Activated CD4-positive, alpha-beta T cell treated with anti-CD3 and anti-CD28 coated beads for 24 hours (primary cell): ENCODE measurements at regions not wholly inside any gene's neighbourhood (a gene's known extent, or its start where the extent isn't known, plus 50 kb on each side); places are given as distances from the start of the nearest gene placed in this dataset.

ENCODE experiments used
- DNase-seq, 2 donors: peaks; one replicate each; pipeline ENCODE4 v3.0.0-alpha.2; 2020; ENCODE audit warnings: low read depth in 2 of 2

DNA sequence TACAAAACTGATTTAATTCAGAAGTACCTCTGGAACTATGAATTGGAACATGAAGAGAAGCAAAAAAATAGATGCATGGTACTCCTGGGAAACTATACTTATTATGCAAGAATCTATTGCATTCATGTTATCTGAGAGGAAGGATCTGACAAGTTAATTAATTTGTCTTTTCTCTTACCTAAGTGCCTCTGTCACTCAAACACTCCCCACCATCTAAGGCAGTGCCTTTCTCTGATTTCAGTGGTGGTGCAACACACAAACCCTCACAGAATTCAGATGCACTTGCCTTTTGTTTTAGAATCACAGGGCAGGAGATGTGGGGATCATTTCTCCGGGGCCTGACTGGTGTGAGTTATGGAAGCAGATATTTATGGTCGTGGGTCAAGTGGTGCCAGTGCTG, 52.5 kb upstream of the C9orf72 start:
- DNase-seq = no peak

DNA sequence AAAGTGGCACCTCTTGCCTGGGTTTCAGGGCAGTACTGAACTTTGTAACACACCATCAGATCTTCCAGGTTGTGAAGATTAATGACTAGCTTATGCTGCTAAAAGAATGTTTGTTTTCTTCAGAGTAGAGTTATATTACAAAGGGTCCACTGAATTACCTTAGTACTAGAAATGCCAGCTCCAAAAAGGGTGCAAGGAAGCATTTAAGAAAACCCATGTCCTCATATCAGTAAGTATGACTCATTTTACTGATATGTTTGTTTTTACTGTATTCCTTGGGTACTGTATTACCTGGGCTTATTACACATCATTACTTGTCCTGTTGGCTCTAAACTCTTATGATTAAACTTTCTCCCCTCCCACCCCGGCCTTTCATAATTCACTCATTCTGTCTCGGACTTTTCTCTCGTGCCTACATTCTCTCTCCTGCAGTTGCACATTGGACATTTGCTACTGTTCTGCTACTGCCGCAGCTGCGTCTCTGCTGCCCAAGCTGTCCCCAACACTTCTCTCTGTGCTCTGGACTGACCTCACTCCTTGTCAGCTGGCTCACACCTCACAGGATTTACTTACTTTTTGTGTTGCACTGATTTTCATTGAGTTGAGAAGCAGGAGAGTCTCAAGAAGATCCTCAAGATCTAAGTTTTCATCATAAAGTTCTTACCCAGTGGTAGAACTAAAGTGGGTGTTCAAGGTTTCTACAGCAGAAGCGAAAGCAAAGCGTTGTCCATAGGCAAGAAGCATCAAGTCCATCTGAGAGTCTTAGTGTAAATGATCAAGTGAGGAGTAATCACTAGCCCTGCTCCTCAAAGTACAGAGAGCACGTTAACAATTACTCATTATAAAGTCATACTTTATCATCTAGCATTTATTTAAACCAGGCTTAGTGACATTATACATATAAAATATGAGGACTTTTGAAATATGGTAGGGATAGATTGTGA, 53.2 kb upstream of the C9orf72 start:
- no peak for DNase-seq

DNA sequence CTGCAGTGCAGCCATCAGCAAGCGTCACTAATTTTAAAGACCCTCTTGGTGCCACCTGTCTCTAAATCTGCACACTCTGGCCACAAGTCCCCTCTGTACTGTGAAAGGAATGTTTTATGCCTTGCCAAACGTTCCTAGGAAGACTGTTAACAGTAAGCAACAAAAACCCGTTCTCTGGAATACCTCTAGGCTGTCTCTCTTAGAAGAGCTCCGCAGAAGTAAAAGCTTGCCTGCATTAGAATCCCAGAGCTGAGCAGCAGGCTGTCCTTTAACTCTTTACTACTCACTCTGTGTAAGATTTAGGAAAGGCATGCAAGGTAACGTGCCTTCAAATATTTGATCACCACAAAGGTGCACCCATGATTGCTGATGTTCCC, 53.9 kb upstream of the C9orf72 start:
- no peak for DNase-seq

DNA sequence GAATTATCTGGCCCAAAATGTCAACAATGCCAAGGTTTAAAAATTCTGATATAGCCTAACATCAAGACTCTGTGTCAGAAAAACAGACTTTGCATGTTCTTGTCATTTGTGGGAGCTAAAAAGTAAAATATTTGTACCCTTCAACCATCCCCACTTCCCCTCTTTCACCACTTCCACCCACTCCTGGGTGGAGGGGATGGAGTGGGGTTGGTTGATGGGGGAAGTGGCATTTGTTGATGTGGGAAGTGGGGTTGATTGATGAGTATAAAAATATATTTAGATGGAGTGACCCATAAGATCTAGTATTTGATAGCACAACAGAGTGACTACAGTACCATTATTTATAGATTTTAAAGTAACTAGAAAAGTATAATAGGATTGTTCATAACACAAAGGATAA, 55.0 kb upstream of the C9orf72 start:
- no peak for DNase-seq

DNA sequence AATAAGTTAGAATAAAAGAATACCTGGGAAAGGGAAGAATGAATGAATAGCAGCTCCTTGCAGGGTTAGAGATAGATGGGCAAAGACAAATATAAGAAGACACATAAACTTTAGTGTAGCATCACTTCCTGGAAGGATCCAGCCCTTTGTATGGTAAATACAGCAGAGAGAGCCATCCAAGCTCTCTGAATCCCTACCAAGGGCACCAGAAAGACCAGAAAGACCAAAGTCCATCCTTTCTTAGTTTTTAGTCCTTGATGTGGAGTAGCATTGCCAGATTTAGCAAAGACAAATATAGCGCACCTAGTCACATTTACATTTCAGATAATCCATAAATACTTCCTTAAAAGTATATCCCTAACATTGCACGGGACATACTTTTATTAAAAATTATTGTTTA, 56.1 kb upstream of the C9orf72 start:
- no peak for DNase-seq

DNA sequence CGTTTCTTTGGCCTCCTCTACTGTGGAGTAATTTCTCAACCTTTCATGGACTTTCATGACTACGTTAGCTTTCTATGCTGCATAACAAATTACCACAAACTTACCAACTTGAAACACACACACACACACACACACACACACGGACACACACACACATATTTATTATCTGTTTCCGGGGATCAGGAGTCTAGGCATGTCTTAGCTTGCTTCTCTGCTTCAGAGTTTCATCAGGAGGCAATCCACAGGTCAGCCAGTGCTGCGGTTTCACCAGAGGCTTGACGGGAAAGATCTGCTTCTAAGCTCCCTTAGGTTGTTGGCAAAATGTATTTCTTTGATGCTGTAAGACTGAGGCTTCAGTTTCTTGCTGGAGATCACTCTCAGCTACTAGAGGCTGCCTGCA, 59.0 kb upstream of the C9orf72 start:
- no peak for DNase-seq

DNA sequence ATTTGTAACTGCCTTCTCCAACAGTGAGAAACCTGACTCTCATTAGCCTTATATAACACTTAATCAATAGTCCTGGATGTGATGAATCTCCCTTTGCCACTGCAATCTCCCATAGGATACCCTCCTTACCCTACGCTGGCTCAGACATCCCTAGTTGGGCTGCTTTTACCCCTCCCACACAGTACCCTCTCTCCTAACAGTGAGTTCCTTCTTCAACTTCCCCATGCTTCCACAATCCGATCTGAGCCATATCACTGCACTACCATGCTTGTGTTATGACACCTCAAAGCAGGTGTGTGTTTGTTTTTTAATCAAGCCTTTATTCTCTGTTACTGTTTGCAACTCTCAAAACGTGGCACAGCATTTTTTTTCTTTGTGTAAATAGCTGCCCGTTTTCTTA, 60.5 kb upstream of the C9orf72 start:
- no peak for DNase-seq

DNA sequence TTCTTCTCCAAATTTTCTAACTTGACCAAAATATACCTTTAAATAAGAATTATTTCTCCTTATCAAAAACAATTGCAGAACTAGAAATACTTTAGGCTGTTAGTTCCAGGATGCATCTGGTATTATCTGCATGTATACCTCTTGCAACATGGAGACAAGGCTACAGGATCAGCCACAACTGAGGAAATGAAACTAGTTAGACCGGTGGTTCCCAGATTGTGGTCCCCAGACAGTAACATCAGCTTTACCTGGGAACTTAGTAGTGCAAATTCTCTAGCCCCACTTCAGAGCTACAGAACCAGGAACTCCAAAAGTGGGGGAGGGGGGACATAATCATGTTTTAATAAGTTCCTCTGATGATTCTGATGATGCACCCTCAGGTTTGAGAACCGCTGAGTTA, 61.6 kb upstream of the C9orf72 start:
- no peak for DNase-seq

DNA sequence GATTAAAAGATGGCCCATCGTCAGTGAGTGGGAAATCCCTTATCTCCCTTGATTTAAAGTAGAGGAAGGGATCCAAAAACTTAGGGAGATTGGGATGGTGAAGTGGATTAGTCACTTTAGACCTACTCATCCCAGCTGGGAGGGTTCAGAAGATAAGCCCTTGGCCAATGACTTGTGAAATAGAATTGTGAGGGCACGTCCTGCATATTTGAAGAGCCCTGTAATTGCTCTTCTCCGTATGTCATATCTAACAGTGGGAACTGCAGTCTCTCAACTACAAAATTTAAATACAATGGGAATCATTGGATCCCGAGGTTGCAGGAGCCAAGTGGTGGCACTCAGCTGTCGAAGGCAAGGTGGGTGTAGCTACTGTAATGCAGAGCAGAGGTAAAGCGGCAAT, 65.4 kb upstream of the C9orf72 start:
- DNase-seq = no peak

DNA sequence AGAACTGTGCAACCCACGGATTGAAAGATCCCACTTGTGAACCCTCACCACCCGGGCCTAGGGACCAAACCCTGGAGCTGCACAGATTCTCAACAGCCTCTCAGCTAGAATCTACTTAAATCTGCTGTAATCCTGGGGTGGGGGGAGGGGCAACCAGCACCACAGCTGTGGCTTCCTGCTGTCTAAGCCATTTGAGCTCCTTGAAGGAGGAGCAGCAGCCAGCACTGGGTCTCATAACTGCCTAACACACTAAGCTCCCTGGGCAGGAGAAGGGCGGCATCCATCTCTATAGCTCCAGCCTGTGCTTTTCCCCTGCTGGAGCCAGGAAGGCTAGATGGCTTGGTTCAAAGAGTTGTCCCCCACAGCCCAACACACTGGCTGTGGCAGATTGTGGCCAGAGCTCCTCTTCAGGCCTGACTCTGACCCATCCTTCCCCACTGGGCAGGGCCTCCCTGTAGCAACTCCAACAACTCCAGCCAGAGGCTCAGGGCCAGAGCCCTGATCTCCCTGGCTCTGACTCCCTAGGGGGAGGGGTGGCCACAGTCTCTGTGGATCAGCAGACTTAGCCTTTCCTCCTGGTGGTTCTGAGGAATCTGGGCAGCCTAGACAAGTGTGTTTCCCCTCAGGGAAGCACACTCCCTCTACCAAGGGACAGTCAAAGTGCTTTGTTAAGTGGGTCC, 72.0 kb upstream of the C9orf72 start:
- DNase-seq = no peak

DNA sequence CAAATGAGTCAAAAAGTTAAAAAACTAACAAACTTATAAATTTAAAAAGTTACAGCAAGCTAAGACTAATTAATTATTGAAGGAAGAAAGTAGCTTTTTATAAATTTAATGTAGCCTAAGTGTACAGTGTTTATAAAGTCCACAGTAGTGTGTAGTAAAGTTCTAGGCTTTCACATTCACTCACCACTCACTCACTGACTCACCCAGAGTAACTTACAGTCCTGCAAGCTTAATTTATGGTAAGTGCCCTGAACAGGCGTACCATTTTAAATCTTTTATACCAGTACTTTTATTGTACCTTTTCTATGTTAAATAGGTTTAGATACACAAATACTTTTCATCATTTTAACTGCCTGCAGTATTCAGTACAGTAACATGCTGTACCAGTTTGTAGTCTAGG, 80.0 kb upstream of the C9orf72 start:
- DNase-seq = no peak

DNA sequence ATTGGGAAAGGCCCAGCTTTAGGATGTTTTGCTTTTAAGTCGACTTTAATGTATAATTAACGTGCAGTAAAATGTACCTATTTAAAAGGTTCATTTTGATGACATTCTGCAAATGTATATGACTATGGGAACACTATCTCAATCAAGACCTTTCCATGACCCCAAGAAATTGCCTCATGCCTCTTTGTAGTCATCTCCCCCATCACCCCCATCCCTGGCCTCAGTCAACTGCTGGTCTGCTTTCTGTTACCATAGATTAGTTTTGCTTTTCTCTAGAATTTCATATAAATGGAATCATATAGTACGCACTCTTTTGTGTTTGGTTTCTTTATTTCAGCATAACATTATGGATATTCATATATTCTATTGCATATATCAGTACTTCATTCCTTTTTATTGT, 80.7 kb upstream of the C9orf72 start:
- no peak for DNase-seq

DNA sequence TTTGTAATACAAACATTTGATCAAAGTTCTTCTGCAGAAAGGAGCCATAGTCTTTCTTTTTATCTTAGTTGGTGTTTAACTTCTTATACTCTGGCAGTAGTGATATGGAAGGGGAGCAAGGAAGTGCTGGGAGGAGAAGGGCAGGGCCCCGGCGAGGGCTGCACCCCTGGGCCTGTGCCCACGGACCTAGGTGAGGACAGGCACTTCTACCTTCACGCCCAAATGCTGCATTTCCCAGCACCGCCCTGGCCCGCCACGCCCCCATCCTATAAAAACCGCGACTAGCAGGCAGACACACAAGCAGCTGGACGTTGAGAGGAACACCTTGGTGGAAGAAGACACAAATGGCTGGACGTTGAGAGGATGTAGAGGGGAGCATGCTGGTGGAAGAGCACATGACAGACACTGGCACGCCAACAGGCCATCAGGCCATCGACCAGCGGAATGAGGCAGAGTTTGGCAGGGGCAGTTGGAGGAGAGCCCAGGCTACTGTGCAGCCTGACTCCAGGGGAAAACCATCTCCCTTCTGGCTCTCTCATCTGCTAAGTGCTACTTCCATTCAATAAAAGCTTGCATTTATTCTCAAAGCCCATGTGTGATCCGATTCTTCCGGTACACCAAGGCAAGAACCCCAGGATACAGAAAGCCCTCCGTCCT, 81.5 kb upstream of the C9orf72 start:
- no peak for DNase-seq

DNA sequence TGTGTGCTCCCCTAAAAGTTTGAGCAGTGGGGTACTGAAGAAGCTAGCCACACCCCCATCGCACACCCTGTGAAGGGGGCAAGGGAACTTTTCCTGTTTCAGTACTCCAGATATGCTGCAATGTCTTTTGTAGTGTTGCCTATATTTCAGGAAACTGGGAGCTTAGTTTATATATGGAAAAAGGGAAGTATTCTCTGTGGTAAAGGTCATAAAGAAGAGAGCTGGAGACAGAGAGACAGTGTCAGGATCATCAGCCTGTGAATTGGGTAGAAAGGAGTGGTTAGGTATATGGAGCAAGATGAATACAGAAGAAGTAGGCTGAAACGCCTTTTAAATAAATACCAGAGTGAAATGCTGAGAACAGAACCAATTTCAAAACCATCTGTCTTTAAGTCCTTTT, 82.2 kb upstream of the C9orf72 start:
- DNase-seq = no peak

DNA sequence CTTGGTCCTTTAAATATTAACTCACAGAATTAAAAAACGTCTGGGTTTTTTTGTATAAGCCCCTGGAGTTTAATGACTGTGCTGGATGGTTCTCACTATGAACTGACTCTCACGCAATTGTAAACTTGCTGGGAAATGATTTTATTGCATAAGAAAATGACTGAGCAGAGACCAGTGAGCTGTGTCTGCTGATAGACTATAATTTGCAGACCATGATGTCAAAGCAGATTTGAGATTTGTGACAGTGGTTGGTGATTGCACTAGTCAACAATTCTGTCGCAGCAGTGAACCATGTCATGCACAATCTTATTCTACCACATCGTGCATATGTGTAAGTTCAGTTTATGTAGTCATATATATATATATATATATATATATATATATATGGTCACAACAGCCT, 85.7 kb upstream of the C9orf72 start:
- DNase-seq = no peak

DNA sequence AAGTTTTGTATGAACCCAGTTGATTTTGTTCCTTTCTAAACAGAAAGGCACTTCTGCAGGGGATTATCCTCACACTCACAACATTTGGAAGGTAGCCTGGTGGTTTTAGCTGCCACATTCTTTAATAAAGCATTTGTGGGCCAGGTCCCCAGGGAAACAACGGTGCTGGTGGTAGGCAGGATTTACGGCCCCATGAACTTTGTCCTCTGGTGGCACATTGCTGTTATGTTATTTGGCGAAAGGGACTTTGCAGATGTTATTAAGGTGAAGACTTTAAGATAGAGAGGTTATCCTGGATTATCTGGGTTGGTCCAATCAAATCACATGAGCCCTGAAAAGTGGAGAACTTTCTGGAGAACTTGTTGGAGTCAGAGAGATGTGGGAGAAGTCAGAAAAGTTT, 86.3 kb upstream of the C9orf72 start:
- DNase-seq = no peak

DNA sequence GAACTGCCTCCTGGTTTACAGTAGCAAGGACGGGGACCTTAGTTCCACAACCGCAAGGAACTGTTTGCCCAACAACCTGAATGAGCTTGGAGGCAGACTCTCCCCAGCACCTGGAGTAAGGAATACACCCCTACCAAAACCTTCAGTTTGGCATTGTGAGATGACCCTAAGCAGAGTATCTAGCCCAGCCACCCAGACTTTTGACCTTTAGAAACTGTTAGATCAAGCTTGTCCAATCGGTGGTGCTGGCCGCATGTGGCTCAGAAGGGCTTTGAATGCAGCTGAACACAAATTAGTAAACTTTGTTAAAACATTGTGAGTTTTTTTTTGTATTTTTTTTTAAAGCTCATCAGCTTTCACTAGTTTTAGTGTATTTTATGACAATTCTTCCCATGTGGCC, 86.9 kb upstream of the C9orf72 start:
- DNase-seq = no peak

DNA sequence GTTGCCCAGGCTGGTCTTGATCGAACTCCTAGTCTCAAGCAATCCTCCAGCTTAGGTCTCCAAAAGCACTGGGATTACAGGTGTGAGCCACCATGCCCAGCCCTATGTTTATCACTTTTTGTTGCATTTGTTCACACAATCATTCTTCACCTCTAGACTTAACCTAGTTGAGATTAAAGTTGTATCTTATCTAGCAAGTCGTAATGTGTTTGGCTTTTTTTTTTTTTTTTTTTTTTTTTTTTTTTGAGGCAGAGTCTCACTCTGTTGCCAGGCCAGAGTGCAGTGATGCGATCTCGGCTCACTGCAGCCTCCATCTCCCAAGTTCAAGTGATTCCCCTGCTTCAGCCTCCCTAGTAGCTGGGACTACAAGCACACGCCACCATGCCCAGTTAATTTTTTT, 90.2 kb upstream of the C9orf72 start:
- no peak for DNase-seq

DNA sequence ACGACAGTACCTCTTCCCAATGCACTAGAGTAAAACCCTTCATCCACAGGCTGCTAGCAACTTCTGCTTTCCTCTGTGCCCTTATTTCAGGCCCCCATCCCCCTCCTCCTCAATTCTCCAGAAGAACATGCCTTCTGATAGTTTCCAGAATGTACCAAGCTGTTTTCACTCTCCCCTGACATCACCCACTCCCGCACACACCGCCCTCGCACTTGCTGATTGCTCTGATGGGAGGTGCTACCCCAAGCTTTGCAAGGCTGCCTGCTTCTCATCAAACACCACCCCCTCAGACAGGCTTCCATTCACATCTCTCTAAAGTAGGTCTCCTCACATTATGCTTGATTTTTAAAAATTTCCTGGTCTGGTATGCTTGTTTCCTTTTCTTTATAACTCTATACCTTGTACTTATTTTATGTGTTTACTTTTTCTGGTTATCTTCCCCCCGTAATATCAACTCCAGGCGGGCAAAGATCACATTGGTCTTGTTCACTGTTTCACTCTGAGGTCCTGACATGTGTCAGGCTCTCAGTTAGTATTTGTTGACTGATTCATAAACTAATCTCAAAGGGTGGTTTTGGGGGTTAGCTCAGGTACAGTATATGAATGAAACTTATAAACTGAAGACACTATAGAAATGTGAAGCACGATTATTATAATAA, 91.0 kb upstream of the C9orf72 start:
- DNase-seq = no peak

DNA sequence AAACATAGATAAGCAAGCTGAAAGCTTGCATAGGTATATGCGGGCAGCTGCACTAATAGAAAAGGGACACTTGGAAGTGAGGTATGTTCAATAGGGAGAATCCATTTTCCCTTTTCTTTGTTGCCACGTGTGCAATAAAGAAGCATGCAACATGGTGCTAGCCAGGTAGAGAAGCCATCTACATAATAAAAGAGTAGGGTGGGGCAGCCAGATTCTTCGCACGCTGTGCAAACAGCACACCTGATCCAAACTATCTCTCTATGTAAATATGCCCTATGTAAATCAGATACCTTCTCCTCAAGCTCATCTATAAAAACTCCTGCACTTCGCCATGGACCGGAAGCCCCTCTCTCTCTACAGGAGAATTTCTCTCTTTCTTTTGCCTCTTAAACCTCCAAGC, 91.9 kb upstream of the C9orf72 start:
- DNase-seq = no peak

DNA sequence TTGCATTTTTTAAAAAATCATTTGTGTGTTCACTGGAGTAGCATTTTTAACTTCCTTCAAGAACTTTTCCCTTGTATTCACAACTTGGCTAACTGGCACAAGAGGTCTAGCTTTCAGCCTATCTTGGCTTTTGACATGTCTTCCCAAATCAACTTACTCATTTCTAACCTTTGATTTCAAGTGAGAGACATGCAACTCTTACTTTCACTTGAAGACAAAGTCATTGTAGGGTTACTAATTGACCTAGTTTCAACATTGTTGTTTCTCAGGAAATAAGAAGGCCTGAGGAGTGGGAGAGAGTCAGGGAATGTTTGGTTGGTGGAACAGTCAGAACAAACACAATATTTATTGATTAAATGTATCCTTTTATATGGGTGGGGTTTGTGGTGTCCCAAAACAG, 95.0 kb upstream of the C9orf72 start:
- no peak for DNase-seq

DNA sequence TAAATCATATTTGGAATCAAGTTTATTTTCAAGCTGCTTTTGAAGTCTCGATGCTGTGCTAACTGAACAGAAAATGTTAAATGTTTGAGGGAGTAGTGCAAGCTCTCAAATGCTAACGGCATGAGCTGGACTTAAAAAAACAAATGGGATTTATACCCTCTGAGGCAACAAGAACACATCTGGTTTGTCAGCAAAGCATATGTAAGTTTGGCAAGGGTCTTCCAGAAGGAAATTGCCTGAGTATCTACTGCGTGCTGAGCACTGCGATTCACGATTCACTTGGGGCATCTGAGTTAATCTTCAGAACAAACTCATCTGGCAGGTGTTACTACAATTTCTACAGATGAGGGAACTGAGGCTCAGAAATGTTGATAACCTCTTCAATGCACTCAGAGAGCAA, 98.4 kb upstream of the C9orf72 start:
- DNase-seq = no peak
